ENCODE measurements at regions not wholly inside any gene's neighbourhood (a gene's known extent, or its start where the extent isn't known, plus 50 kb on each side); places are given as distances from the start of the nearest gene placed in this dataset.
"Not testable (repeated sequence)": the region's sequence is repeated elsewhere in the genome, so short reads cannot be mapped to it uniquely, and the experiment has no call there.

GRCh38 chr17:16870253-16871245, 101.4 kb downstream of the TNFRSF13B start:
- H3K27me3 ChIP-seq (ENCODE audit: insufficient read depth, low read length, poor library complexity) = no peaks in the 10 kb centered on the region
- no peak overlapping the region for H3K9ac ChIP-seq (ENCODE audit: low read depth, low read length)
- H3K36me3 ChIP-seq (ENCODE audit: insufficient read depth, low read length) = no peaks in the 10 kb centered on the region
- DNase-seq = no peak
- H3K27ac ChIP-seq (ENCODE audit: low read length) = no peak overlapping the region
- no peaks in the 10 kb centered on the region for H3K79me2 ChIP-seq (ENCODE audit: insufficient read depth, low read length)
- TF ChIP-seq, protein P1, sequence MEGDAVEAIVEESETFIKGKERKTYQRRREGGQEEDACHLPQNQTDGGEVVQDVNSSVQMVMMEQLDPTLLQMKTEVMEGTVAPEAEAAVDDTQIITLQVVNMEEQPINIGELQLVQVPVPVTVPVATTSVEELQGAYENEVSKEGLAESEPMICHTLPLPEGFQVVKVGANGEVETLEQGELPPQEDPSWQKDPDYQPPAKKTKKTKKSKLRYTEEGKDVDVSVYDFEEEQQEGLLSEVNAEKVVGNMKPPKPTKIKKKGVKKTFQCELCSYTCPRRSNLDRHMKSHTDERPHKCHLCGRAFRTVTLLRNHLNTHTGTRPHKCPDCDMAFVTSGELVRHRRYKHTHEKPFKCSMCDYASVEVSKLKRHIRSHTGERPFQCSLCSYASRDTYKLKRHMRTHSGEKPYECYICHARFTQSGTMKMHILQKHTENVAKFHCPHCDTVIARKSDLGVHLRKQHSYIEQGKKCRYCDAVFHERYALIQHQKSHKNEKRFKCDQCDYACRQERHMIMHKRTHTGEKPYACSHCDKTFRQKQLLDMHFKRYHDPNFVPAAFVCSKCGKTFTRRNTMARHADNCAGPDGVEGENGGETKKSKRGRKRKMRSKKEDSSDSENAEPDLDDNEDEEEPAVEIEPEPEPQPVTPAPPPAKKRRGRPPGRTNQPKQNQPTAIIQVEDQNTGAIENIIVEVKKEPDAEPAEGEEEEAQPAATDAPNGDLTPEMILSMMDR (IDR thresholded peaks at IDR 0.05; ENCODE audit: borderline replicate concordance, extremely low read depth, low read length, poor library complexity, severe bottlenecking) = no peak
- TF ChIP-seq EZH2 (IDR thresholded peaks at IDR 0.05; ENCODE audit: borderline replicate concordance, low read depth, low read length, severe bottlenecking) = no peak
- no peak for ATAC-seq (ENCODE audit: insufficient read depth, low read depth)
- H3K4me3 ChIP-seq (ENCODE audit: low read depth in 1 of 2, low read length in 2 of 2) = no peak overlapping the region
- H3K9me3 ChIP-seq (ENCODE audit: insufficient read depth, low read length, severe bottlenecking) = no peaks in the 10 kb centered on the region
- no peak overlapping the region for H2AFZ ChIP-seq (ENCODE audit: low read depth, low read length)
- H3K4me1 ChIP-seq (ENCODE audit: insufficient read depth, low read length) = no peaks in the 10 kb centered on the region
- H4K20me1 ChIP-seq (ENCODE audit: insufficient read depth, low read length) = no peaks in the 10 kb centered on the region; the same call in 1 of the 2 replicates
- no peak overlapping the region for H3K4me2 ChIP-seq (ENCODE audit: insufficient read depth, low read length)

DNA sequence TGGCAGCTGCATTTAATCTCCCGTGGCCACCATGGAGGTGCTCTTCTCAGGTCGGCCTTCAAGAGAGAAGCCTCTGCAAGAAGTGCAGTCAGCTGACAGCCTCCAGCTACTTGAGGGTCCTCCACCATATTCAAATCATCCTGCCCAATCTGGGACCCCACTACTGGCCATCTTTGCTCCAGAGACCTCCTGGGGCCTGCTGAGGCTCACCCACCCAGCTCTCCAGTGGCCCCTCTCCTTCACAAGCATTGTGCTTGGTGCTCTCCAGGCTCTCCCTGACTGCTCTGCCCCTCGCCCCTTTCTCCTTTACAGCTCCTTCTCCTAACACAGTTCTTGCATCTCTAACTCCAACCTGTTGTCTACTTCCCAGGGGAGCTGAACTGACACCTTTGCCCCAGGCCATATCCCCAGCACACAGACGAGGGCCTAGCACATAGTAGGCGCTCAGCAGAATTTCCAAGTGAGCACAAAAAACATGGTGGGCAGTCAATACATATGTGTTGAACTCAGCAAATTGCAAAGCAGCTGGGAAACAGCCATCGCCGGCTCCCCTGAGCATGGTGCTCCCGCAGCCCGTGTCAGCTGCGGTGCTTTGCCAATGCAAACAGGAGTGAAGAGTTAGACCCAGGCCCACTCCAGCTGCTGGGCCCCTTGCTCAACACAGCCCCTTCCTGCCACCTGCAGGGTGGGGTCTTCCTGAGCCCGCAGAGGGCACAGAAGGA, 102.2 kb downstream of the TNFRSF13B start:
- not testable (repeated sequence) for H3K27me3 ChIP-seq (ENCODE audit: insufficient read depth, low read length, poor library complexity); H3K36me3 ChIP-seq (ENCODE audit: insufficient read depth, low read length); H3K27ac ChIP-seq (ENCODE audit: low read length); ATAC-seq (ENCODE audit: insufficient read depth, low read depth); H3K4me3 ChIP-seq (ENCODE audit: low read depth in 1 of 2, low read length in 2 of 2); H3K79me2 ChIP-seq (ENCODE audit: insufficient read depth, low read length); H3K4me2 ChIP-seq (ENCODE audit: insufficient read depth, low read length); H4K20me1 ChIP-seq (ENCODE audit: insufficient read depth, low read length); H3K4me1 ChIP-seq (ENCODE audit: insufficient read depth, low read length); H3K9me3 ChIP-seq (ENCODE audit: insufficient read depth, low read length, severe bottlenecking); H2AFZ ChIP-seq (ENCODE audit: low read depth, low read length); H3K9ac ChIP-seq (ENCODE audit: low read depth, low read length); DNase-seq

DNA sequence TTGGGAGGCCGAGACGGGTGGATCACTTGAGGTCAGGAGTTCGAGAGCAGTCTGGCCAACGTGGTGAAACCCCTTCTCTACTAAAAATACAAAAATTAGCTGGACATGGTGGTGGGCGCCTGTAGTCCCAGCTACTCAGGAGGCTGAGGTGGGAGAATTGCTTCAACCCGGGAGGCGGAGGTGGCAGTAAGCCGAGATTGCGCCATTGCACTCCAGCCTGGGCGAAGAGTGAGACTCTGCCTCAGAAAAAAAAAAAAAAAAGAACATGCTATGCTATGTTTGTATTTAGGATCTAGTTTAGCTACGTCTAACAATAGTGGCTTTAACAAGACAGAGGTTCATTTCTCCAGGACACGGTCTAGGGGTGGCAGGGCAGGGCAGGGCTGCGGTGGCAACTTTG, 103.3 kb downstream of the TNFRSF13B start:
- H3K4me2 ChIP-seq (ENCODE audit: insufficient read depth, low read length); DNase-seq; H3K4me1 ChIP-seq (ENCODE audit: insufficient read depth, low read length); H3K9me3 ChIP-seq (ENCODE audit: insufficient read depth, low read length, severe bottlenecking); H3K36me3 ChIP-seq (ENCODE audit: insufficient read depth, low read length); H3K79me2 ChIP-seq (ENCODE audit: insufficient read depth, low read length); H3K4me3 ChIP-seq (ENCODE audit: low read depth in 1 of 2, low read length in 2 of 2); H4K20me1 ChIP-seq (ENCODE audit: insufficient read depth, low read length); H2AFZ ChIP-seq (ENCODE audit: low read depth, low read length); H3K27me3 ChIP-seq (ENCODE audit: insufficient read depth, low read length, poor library complexity); ATAC-seq (ENCODE audit: insufficient read depth, low read depth); H3K27ac ChIP-seq (ENCODE audit: low read length); H3K9ac ChIP-seq (ENCODE audit: low read depth, low read length): not testable (repeated sequence)

GRCh38 chr17:16867545-16867944, 104.4 kb downstream of the TNFRSF13B start:
- not testable (repeated sequence) for H3K79me2 ChIP-seq (ENCODE audit: insufficient read depth, low read length); H3K9me3 ChIP-seq (ENCODE audit: insufficient read depth, low read length, severe bottlenecking); ATAC-seq (ENCODE audit: insufficient read depth, low read depth); H3K27ac ChIP-seq (ENCODE audit: low read length); H3K4me3 ChIP-seq (ENCODE audit: low read depth in 1 of 2, low read length in 2 of 2); H3K4me2 ChIP-seq (ENCODE audit: insufficient read depth, low read length); H3K9ac ChIP-seq (ENCODE audit: low read depth, low read length); H3K4me1 ChIP-seq (ENCODE audit: insufficient read depth, low read length); H3K27me3 ChIP-seq (ENCODE audit: insufficient read depth, low read length, poor library complexity); H2AFZ ChIP-seq (ENCODE audit: low read depth, low read length); H3K36me3 ChIP-seq (ENCODE audit: insufficient read depth, low read length); H4K20me1 ChIP-seq (ENCODE audit: insufficient read depth, low read length); DNase-seq

DNA sequence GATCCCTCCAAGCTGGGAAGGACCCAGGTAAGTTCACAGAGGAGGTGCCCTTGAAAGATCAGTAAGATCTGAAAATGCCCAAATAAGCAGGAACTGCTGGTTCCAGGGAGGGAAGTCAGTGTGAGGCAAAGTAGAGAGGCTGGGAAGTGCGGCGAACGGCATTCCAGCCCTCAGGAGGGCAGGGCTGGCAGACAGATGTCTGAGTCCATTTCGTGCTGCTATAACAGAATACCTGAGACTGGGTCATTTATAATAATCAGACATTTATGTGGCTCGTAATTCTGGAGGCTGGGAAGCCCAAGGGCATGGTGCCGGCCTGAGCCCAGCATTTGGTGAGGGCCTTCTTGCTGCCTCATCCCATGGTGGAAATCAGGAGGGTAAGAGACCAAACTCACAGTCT, 105.1 kb downstream of the TNFRSF13B start:
- H3K4me1 ChIP-seq (ENCODE audit: insufficient read depth, low read length); H3K4me2 ChIP-seq (ENCODE audit: insufficient read depth, low read length); H3K27ac ChIP-seq (ENCODE audit: low read length); H3K9me3 ChIP-seq (ENCODE audit: insufficient read depth, low read length, severe bottlenecking); H3K36me3 ChIP-seq (ENCODE audit: insufficient read depth, low read length); H3K9ac ChIP-seq (ENCODE audit: low read depth, low read length); H3K79me2 ChIP-seq (ENCODE audit: insufficient read depth, low read length); H4K20me1 ChIP-seq (ENCODE audit: insufficient read depth, low read length); DNase-seq; H3K4me3 ChIP-seq (ENCODE audit: low read depth in 1 of 2, low read length in 2 of 2); H3K27me3 ChIP-seq (ENCODE audit: insufficient read depth, low read length, poor library complexity); ATAC-seq (ENCODE audit: insufficient read depth, low read depth): not testable (repeated sequence)
- peak overlapping the region; percentile 49; the same call in 1 of the 2 replicates for H2AFZ ChIP-seq (ENCODE audit: low read depth, low read length)
